Smooth muscle cell (in vitro differentiated cells): ENCODE measurements at regions not wholly inside any gene's neighbourhood (a gene's known extent, or its start where the extent isn't known, plus 50 kb on each side); places are given as distances from the start of the nearest gene placed in this dataset.
"Not testable (repeated sequence)": the region's sequence is repeated elsewhere in the genome, so short reads cannot be mapped to it uniquely, and the experiment has no call there.

Experiments
- DNase-seq: peaks from one replicate; lab custom pipeline; 2025; ENCODE audit not compliant: unreplicated experiment; lab: John Stamatoyannopoulos, UW
- H2AFZ ChIP-seq: fragments of 200-600 bp; sonication (generic); 2 replicates; pipeline ENCODE4 v1.6.0; 2016; ENCODE audit warnings: antibody characterized with exemption, low read depth, mild to moderate bottlenecking
- H3F3A ChIP-seq: fragments of 200-600 bp; sonication (generic); 2 replicates; pipeline ENCODE4 v1.6.0; 2017; ENCODE audit warnings: antibody characterized with exemption, low read depth
- H3K27ac ChIP-seq: fragments of 200-600 bp; sonication (generic); 2 replicates; pipeline ENCODE4 v1.5.1; 2016; ENCODE audit warnings: low read depth, mild to moderate bottlenecking
- H3K27me3 ChIP-seq: fragments of 200-600 bp; sonication (generic); 2 replicates; pipeline ENCODE4 v1.6.1; 2016; ENCODE audit warnings: low read depth, mild to moderate bottlenecking
- H3K36me3 ChIP-seq: fragments of 200-600 bp; sonication (generic); 2 replicates; pipeline ENCODE4 v1.5.1; 2016; ENCODE audit warnings: low read depth
- H3K4me1 ChIP-seq: fragments of 200-600 bp; sonication (generic); 2 replicates; pipeline ENCODE4 v1.5.1; 2016; ENCODE audit warnings: low read depth
- H3K4me2 ChIP-seq: fragments of 200-600 bp; sonication (generic); 2 replicates; pipeline ENCODE4 v1.6.0; 2016; ENCODE audit warnings: mild to moderate bottlenecking
- H3K4me3 ChIP-seq: fragments of 200-600 bp; sonication (generic); 2 replicates; pipeline ENCODE4 v1.5.1; 2016; ENCODE audit warnings: mild to moderate bottlenecking
- H3K79me2 ChIP-seq: fragments of 200-600 bp; sonication (generic); 2 replicates; pipeline ENCODE4 v1.6.0; 2016; ENCODE audit warnings: low read depth, mild to moderate bottlenecking
- H3K9ac ChIP-seq: fragments of 200-600 bp; sonication (generic); 2 replicates; pipeline ENCODE4 v1.6.0; 2016; ENCODE audit warnings: low read depth
- H3K9me3 ChIP-seq: fragments of 200-600 bp; sonication (generic); replicated peaks from 2 replicates; pipeline ENCODE4 v1.5.1; 2016; ENCODE audit warnings: low read depth
- H4K20me1 ChIP-seq: fragments of 200-600 bp; sonication (generic); 2 replicates; pipeline ENCODE4 v1.6.0; 2016; ENCODE audit warnings: low read depth
- WGBS: methylation state at CpG from one replicate; pipeline ENCODE4 v1.1.7; 2016; ENCODE audit warnings: low lambda C conversion rate; 5-methylcytosine and 5-hydroxymethylcytosine counted together
- TF ChIP-seq, protein P1 (sequence below): fragments of 200-600 bp; sonication (generic); IDR thresholded peaks from 2 replicates; pipeline ENCODE4 v1.5.1; 2017; ENCODE audit warnings: borderline replicate concordance, mild to moderate bottlenecking, antibody characterized with exemption; ENCODE audit not compliant: insufficient read depth, poor library complexity, severe bottlenecking

DNA sequence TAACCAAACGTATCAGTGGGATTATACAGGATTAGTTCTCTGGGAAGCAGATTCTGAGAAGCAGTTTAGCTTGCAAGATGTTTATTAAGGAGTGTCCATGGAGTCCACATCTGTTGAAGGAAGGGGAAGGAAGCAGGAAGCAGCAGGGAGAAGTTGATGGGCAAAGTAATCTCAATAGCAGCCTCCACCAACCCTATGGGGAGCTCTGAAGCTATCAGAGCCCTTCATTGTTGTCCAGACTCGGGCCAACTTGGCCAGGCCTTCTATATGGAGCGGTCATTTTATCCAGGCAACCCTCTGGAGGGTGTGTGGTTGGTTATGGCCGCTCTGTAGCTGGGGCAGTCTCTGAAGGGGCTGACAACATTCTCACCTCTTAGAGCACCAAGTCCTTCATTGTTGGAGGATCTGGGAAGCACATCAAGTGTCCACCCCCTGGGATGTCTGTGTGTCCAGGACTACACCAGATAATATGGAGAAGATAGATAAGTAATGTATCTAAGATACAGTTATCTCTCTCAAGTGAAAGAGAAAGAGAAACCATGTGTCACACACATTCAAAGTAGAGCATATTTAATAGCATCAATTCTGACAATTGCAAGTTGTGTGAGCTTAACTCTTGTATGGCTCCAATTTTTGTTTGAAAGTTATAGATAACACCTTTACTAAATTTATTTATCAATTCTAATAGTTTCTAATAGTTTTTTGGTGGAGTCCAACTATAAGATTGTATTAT, 101.7 kb upstream of the TRIM77 start:
- no peaks in the 10 kb centered on the region for H3F3A ChIP-seq
- H3K4me1 ChIP-seq = no peaks in the 10 kb centered on the region
- no peak overlapping the region for H2AFZ ChIP-seq
- TF ChIP-seq, protein P1, sequence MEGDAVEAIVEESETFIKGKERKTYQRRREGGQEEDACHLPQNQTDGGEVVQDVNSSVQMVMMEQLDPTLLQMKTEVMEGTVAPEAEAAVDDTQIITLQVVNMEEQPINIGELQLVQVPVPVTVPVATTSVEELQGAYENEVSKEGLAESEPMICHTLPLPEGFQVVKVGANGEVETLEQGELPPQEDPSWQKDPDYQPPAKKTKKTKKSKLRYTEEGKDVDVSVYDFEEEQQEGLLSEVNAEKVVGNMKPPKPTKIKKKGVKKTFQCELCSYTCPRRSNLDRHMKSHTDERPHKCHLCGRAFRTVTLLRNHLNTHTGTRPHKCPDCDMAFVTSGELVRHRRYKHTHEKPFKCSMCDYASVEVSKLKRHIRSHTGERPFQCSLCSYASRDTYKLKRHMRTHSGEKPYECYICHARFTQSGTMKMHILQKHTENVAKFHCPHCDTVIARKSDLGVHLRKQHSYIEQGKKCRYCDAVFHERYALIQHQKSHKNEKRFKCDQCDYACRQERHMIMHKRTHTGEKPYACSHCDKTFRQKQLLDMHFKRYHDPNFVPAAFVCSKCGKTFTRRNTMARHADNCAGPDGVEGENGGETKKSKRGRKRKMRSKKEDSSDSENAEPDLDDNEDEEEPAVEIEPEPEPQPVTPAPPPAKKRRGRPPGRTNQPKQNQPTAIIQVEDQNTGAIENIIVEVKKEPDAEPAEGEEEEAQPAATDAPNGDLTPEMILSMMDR = no peak
- DNase-seq = no peak
- no peaks in the 10 kb centered on the region for H3K27me3 ChIP-seq
- no peak overlapping the region for H3K9ac ChIP-seq
- H3K4me3 ChIP-seq = no peak overlapping the region
- H3K79me2 ChIP-seq = no peaks in the 10 kb centered on the region
- H3K9me3 ChIP-seq = no peaks in the 10 kb centered on the region
- no peak overlapping the region for H3K4me2 ChIP-seq
- 86% methylated on average over 4 of the region's 4 CpGs for WGBS
- no peaks in the 10 kb centered on the region for H4K20me1 ChIP-seq
- no peaks in the 10 kb centered on the region for H3K36me3 ChIP-seq
- H3K27ac ChIP-seq = no peak overlapping the region

DNA sequence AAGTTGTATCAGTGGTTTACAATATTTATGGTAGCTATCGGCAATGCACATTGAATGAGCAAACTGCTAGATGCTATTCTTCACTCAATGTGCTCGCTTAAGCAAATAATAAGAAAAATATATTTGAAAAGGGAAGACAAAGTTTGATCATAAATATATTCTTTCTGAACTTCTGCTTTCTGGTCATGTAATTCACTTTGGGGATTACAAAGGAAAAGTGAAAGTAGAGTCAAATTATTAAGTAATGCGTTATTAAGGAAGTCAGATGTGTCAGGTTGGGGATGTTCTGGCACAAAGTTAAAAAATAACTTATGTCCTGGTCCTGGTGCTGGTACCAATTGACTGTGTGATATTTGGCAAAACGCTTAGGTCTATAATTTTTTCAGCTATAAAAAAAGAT, 98.0 kb upstream of the TRIM77 start:
- H3K4me2 ChIP-seq = no peak overlapping the region
- WGBS = 86% methylated on average over 4 of the region's 4 CpGs
- H3K9me3 ChIP-seq = no peaks in the 10 kb centered on the region
- TF ChIP-seq, protein P1 = no peak
- no peaks in the 10 kb centered on the region for H3K36me3 ChIP-seq
- DNase-seq = no peak
- H3F3A ChIP-seq = no peaks in the 10 kb centered on the region
- no peak overlapping the region for H3K9ac ChIP-seq
- H3K4me1 ChIP-seq = no peaks in the 10 kb centered on the region
- no peak overlapping the region for H2AFZ ChIP-seq
- no peak overlapping the region for H3K4me3 ChIP-seq
- no peaks in the 10 kb centered on the region for H3K27me3 ChIP-seq
- no peaks in the 10 kb centered on the region for H4K20me1 ChIP-seq
- no peak overlapping the region for H3K27ac ChIP-seq
- H3K79me2 ChIP-seq = no peaks in the 10 kb centered on the region

DNA sequence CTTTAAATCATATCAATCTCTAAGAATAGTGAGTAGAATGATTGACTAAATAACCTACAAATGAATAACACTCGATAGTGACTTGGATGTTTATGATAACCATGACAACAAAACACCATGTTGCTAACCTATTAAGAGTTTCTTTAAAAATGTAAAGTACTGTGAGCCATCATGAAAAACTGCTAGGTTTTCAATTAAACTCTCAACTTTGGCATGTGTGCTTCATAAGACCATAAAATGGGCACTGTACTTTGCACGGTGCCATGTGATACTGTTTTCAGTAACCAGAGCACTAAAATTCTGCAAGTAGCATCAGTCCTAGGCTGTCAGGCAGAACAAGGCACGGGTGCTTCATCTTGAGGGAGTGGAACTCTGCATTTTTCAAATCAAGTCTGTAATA, 96.2 kb upstream of the TRIM77 start:
- Histone ChIP-seq H3K27ac (no peak overlapping the region), H3K9me3 (no peaks in the 10 kb centered on the region), H2AFZ (no peak overlapping the region), H3K9ac (no peak overlapping the region), H4K20me1 (no peaks in the 10 kb centered on the region), H3K79me2 (no peaks in the 10 kb centered on the region), H3K36me3 (no peaks in the 10 kb centered on the region), H3K4me3 (no peak overlapping the region), H3F3A (no peaks in the 10 kb centered on the region), H3K27me3 (no peaks in the 10 kb centered on the region), H3K4me1 (no peaks in the 10 kb centered on the region), H3K4me2 (no peak overlapping the region)
- DNase-seq = no peak
- TF ChIP-seq, protein P1 = no peak
- WGBS = 86% methylated on average over 3 of the region's 3 CpGs

DNA sequence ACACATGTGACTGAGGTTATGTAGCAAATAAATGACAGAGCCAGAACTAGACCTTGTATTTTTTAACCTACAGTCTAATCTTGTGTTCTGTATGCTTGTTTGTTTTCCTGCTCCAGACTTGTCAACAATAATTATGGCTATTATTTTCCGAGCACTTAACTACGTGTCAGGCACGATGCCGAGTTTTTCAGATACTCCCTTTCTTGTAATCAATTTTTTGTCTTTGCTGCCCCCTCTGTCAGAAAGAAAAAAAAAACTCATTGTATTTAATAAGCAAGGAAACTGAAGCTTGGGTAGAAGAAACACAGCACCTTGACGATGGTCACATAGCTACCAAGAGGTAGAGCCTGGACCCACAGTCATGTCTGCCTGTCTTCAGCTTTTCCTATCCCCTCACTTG, 95.7 kb upstream of the TRIM77 start:
- H3K9me3 ChIP-seq, H3K9ac ChIP-seq, H3K79me2 ChIP-seq, H3K4me3 ChIP-seq, H3K36me3 ChIP-seq, H4K20me1 ChIP-seq, H3K4me1 ChIP-seq, H3K4me2 ChIP-seq, H3K27me3 ChIP-seq, H3K27ac ChIP-seq, DNase-seq, H2AFZ ChIP-seq, H3F3A ChIP-seq: not testable (repeated sequence)
- TF ChIP-seq, protein P1 = peak; percentile 30
- WGBS = 56% methylated on average over 5 of the region's 5 CpGs
